HG03103 (cell line): ENCODE measurements at regions not wholly inside any gene's neighbourhood (a gene's known extent, or its start where the extent isn't known, plus 50 kb on each side); places are given as distances from the start of the nearest gene placed in this dataset.

Experiments
- ATAC-seq: cut with Tn5 transposase; IDR thresholded peaks from one replicate; pipeline ENCODE4 v1.9.1; 2021; ENCODE audit warnings: low read depth; ENCODE audit not compliant: unreplicated experiment

DNA sequence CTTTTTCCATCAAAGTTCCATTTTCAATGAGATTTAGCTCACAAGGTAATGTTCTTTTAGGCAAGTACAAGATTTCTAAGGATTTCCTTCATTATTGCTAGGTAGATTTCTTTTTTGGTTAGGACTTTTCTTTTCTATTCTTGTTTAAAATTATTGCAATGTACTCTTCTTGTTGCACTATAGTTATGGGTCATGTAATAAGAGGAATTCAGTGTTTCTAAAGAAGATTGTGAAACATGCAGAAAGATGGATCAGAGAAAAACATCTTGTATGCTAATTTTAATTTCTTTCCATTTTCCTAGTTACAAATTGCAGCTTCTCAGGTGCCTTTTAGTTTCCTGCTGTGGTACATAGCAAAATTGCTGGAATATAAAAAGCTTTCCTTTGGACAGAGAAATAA lies 56.1 kb downstream of the BTG1 start:
- no peak for ATAC-seq

DNA sequence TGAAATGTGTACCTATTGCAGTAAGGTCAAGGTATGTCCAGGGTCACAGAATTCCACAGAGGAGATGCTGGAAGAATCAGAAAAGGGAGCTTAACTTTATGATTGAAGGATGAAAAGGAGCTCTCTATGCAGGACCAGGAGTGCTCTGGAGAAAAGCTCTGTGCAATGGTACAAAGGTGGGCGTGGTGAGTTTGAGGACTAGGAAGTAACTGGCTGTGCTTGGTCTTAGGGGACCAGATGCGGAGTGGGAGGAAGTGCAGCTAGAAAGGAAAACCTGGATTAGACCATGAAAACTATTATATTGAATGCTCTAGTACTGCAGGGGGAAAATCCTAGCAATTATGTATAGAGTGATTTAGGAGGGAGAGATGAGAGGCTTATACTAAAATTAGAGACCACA lies 56.8 kb downstream of the BTG1 start:
- no peak for ATAC-seq

GRCh38 chr12:92085736-92086040 lies 60.0 kb downstream of the BTG1 start:
- no peak for ATAC-seq

- ATAC-seq, result no peak
These were observed 60.5 kb downstream of the BTG1 start for GRCh38 chr12:92085040-92085735.

DNA sequence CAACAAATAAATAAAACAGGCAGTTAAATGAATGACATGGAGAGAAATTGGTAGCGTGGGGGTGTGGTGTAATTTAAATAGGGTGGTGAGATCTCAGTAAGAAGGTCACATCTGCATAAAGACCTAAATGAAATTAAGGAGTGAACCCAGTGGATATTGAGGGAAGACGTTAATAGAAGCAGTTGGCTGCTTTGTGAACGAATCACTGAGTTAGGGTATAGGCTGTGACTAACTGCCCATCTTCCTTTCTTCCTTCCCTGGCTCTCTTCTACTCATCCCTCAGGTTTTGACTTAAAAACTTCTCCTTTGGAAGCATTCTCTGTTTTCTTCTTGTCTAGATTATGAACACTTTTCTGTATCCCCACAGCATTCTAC lies 64.7 kb downstream of the BTG1 start:
- ATAC-seq, result no peak

GRCh38 chr12:92079054-92079385 lies 66.6 kb downstream of the BTG1 start:
- no peak for ATAC-seq

DNA sequence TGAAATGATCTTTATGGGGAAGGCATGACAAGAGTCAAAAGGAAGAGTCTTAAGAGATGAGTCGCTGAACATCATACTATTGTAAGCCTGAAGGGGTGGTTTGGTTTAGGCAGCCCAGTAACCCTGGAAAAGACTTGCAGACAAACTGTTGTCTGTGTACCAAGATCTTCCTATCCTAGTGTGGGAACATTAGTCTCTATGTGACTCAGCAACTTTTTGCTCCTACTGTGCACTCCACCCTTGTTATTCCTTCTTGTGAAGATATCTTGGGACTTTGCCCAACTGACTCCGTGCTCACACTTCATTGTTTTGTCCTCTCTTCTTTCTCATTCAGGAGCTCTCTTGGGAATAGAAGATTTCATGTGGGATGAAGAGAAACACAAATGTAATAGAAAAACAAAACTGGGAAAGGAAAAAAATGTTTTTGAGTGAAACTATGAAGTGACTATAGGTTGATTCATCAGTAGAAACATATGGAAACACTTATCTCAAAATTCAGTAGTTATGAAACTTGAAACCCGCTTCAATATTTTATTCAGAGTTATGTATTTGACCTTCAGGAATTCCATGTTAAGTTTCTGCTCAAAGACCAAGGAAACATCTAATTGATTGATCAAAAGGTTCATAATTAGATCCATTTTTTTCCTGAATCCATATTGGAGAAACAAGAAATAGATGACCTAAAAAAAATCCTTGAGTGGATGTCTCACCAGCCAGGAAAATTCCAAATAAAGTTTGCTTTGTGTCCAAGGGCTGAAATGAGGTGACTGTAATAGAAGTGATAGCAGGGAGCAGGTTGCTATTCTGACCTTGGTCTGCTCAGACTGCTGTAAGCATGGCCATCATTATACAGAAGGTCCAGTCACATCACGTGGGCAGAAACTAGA lies 67.2 kb downstream of the BTG1 start:
- no peak for ATAC-seq

GRCh38 chr12:92077530-92077929 lies 68.1 kb downstream of the BTG1 start:
- ATAC-seq, result no peak

DNA sequence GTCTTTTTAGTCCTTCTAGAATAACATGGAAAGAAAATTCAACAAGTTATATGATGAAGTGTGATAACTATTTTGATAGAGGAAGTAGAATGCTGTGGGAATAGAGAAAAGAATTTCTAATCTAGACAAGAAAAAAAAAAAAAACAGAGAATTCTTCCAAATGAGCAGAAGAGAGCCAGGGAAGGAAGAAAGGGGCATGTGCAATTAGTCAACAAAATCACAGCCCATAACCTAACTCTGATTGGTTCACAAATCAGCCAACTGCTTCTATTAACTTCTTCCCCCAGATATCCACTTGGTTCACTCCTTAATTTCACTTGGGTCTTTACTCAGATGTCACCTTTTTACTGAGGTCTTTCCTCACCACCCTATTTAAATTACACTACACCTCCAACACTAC lies 69.5 kb downstream of the BTG1 start:
- no peak for ATAC-seq

- peak; percentile 52 for ATAC-seq
These were observed 70.2 kb downstream of the BTG1 start for GRCh38 chr12:92075425-92075914.

DNA sequence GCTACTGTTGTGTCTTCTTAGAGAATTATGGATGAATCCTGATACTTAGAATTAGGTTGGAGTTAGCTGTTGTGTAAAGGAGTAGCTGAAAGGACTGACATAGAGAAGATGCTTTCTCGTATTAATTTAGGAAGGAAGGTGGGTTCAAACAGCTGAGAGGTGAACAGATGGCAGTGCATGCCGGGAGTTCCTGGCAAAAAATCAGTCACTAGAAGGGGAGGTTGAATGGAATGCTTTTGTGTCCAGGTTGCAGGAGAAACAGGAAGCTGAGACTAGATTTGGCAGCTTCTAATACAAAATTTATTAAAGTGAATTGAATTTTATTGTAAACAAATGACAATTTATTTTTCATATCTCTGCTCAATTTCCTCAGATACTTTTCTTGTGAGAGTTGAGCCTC lies 70.8 kb downstream of the BTG1 start:
- ATAC-seq, result no peak

DNA sequence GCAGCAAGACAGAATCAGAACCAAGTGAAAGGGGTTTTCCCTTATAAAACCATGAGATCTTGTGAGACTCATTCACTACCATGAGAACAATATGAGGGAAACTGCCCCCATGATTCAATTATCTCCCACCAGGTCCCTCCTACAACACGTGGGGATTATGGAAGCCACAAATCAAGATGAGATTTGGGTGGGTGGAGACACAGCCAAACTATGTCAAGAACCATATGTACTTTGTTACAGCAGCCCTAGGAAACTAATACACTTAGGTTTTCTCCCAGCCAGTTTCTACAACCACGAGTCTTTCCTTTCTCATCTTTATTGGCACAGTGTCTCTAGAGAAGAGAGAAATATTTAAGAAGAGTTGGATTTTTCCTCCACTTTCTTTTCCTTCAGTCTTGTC lies 72.6 kb downstream of the BTG1 start:
- no peak for ATAC-seq

DNA sequence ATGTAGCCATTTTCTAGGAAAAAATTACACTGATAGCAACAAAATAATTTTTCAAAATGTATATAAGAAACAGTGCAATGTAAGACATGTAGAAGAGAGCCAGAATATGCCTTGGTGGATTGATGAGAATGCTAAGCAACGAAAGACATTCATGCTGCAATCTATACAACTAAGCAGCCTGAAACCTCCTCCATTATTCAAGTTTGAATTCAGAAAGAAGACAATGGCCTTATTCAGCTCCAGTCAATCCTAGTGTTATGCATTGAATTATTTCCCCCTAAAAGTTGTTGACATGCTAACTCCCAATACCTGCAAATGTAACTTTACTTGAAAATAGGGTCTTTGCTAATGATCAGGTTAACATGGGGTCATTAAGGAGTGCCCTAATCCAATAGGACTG lies 73.5 kb downstream of the BTG1 start:
- ATAC-seq, result no peak

GRCh38 chr12:92070864-92071445 lies 74.7 kb downstream of the BTG1 start:
- no peak for ATAC-seq

DNA sequence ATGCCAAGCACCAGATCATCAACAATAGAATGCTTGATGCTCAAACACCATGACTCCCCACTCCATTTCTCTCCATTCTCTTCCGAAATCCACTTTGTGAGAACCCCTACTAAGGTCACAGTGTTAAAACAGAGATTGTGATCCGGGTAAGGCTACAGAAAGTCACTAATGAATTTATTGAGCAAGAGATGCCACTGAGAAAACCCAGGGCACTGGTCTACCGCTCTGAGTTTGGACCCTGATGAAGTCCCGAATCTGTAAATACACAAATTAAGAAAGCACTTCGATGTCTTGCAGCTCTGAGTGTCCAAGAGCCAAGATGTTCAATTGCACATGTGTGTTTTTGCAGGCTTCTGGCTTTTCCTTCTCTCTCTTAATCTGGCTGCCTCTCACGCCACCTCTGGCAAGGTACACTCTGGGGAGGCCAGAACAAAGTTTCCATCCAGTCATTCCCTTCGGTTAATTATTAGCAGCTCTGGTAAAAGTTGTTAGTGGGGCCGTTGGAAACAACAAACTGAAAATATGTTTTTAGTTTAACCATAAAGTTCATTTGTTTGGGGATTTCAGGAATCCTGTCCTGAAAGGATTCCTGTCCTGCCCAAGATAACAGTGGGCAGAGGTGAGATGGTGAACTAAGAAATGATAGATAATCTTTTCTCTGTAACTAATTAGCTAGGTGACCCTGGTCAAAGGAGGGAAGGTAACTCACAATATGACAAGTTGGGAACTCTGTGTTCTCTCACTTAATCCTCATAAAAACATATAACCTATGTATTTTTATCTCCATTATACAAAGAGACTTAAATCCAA lies 75.4 kb downstream of the BTG1 start:
- ATAC-seq, result no peak

GRCh38 chr12:92068459-92068858 lies 77.2 kb downstream of the BTG1 start:
- ATAC-seq, result no peak

DNA sequence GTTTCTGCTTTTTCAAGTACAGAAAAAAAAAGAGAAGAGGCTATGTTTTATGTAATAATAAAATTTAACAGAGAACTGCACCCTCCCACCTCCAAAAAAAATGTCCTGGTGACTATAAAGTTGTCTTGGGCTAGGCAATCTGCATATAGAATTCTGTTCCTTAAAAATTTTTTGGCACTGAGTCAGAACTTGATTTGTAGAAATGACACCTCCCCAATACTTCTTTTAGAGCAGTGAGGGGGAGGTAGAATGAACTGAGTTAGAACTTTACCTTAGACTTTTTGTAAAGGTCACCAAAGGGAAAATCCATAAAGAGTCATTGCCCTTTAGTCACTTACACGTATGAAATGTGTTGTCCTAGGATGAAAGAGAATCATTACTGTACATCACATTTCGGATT lies 80.0 kb downstream of the BTG1 start:
- no peak for ATAC-seq

- peak; percentile 47 for ATAC-seq
These were observed 80.6 kb downstream of the BTG1 start for GRCh38 chr12:92065018-92065499.

GRCh38 chr12:92064422-92064821 lies 81.2 kb downstream of the BTG1 start:
- no peak for ATAC-seq

GRCh38 chr12:92063641-92064040 lies 82.0 kb downstream of the BTG1 start:
- ATAC-seq, result no peak
